Vagina (tissue), 2 donors: ENCODE measurements at regions not wholly inside any gene's neighbourhood (a gene's known extent, or its start where the extent isn't known, plus 50 kb on each side); places are given as distances from the start of the nearest gene placed in this dataset.

Source experiments
- CTCF ChIP-seq, 3 experiments: fragments of 450-650 bp in 2 of 3; fragments of 200-600 bp in 1 of 3; sonication (generic) in 1 of 3; IDR thresholded peaks; one replicate each; pipeline ENCODE4 v1.5.1; 2017 to 2019; ENCODE audit warnings: antibody characterized with exemption in 3 of 3, mild to moderate bottlenecking in 2 of 3, moderate library complexity in 2 of 3
- POLR2A ChIP-seq, 2 donors: fragments of 450-650 bp; IDR thresholded peaks; one replicate each; pipeline ENCODE4 v1.6.1; 2017; ENCODE audit warnings: antibody characterized with exemption in 2 of 2, mild to moderate bottlenecking in 2 of 2, moderate library complexity in 2 of 2
- POLR2AphosphoS5 ChIP-seq, 2 donors: sonication (generic); formaldehyde crosslinking; IDR thresholded peaks; one replicate each; pipeline ENCODE4 v1.9.0; 2017; ENCODE audit warnings: antibody characterized with exemption in 2 of 2, mild to moderate bottlenecking in 2 of 2, low read depth in 1 of 2; ENCODE audit not compliant: insufficient read depth in 1 of 2

GRCh38 chr4:20641976-20642375, 58.3 kb upstream of the PACRGL start:
- TF ChIP-seq POLR2AphosphoS5 (IDR thresholded peaks at IDR 0.05; ENCODE audit: insufficient read depth in 1 of 2, low read depth in 1 of 2) = no peak
- no peak for TF ChIP-seq CTCF (IDR thresholded peaks at IDR 0.05)
- no peak for TF ChIP-seq POLR2A (IDR thresholded peaks at IDR 0.05)
